IMR-90 (cell line): ENCODE measurements at regions not wholly inside any gene's neighbourhood (a gene's known extent, or its start where the extent isn't known, plus 50 kb on each side); places are given as distances from the start of the nearest gene placed in this dataset.

ENCODE experiments used
- ATAC-seq: fragments of 200-7000 bp; cut with Tn5 transposase; 2 replicates; pipeline ENCODE4 v1.9.1; 2020; ENCODE audit warnings: low read depth, mild to moderate bottlenecking, moderate library complexity
- BruUV-seq: library from RNA; stranded (reverse); fragments of 400-500 nt; replicated peaks from 2 replicates; lab custom pipeline; 2021; lab: Mats Ljungman, UMichigan
- CTCF ChIA-PET: fragments of 300-600 bp; formaldehyde crosslinking; extraction: SDS; loops from one replicate; lab custom pipeline; 2021; ENCODE audit warnings: antibody characterized with exemption; lab: Yijun Ruan, JAX
- POLR2A ChIA-PET: fragments of 300-600 bp; sonication (Branson Sonifier 250); formaldehyde crosslinking; loops from one replicate; lab custom pipeline; 2022; ENCODE audit warnings: antibody characterized with exemption; ENCODE audit not compliant: unreplicated experiment; lab: Charles Lee
- DNase-seq: peaks from one replicate; pipeline ENCODE4 v3.0.0; 2013
- H2AFZ ChIP-seq: replicated peaks from 2 replicates; pipeline ENCODE3; 2013; ENCODE audit warnings: low read length, mild to moderate bottlenecking; ENCODE audit not compliant: poor library complexity
- H2AK5ac ChIP-seq: 2 replicates; pipeline ENCODE4 v1.6.1; 2013; ENCODE audit warnings: low read depth, low read length, inconsistent platforms
- H2AK9ac ChIP-seq: replicated peaks from 2 replicates; pipeline ENCODE3; 2013; ENCODE audit warnings: mild to moderate bottlenecking, low read depth, low read length, moderate library complexity; ENCODE audit not compliant: poor library complexity
- H2BK120ac ChIP-seq: 2 replicates; pipeline ENCODE4 v1.6.1; 2013; ENCODE audit warnings: low read depth, low read length, inconsistent platforms
- H2BK15ac ChIP-seq: 3 replicates; pipeline ENCODE4 v1.6.1; 2013; ENCODE audit warnings: low read depth, low read length, inconsistent platforms
- H2BK20ac ChIP-seq: 2 replicates; pipeline ENCODE4 v1.6.1; 2013; ENCODE audit warnings: low read depth, mild to moderate bottlenecking, inconsistent platforms, low read length, moderate library complexity
- H2BK5ac ChIP-seq: 2 replicates; pipeline ENCODE4 v1.6.1; 2013; ENCODE audit warnings: mild to moderate bottlenecking, low read depth, low read length, inconsistent platforms; ENCODE audit not compliant: poor library complexity, severe bottlenecking
- H3K14ac ChIP-seq: replicated peaks from 2 replicates; pipeline ENCODE4 v1.6.1; 2013; ENCODE audit warnings: low read depth, low read length, inconsistent platforms
- H3K18ac ChIP-seq: 2 replicates; pipeline ENCODE4 v1.6.1; 2013; ENCODE audit warnings: low read depth, low read length, control low read depth
- H3K23ac ChIP-seq: 2 replicates; pipeline ENCODE4 v1.6.1; 2013; ENCODE audit warnings: low read depth, low read length, inconsistent platforms
- H3K27ac ChIP-seq: 2 replicates; pipeline ENCODE4 v1.5.1; 2013; ENCODE audit warnings: mild to moderate bottlenecking, control low read depth, low read length; ENCODE audit not compliant: insufficient read depth
- H3K27me3 ChIP-seq: 2 replicates; pipeline ENCODE4 v1.6.1; 2013; ENCODE audit warnings: low read length; ENCODE audit not compliant: control insufficient read depth, insufficient read depth
- H3K36me3 ChIP-seq: 2 replicates; pipeline ENCODE4 v1.6.1; 2013; ENCODE audit warnings: low read length, mixed read lengths; ENCODE audit not compliant: control insufficient read depth, insufficient read depth
- H3K4ac ChIP-seq: 2 replicates; pipeline ENCODE4 v1.6.1; 2013; ENCODE audit warnings: low read depth, low read length, inconsistent platforms
- H3K4me1 ChIP-seq: 2 replicates; pipeline ENCODE4 v1.6.1; 2013; ENCODE audit warnings: low read length, mixed read lengths; ENCODE audit not compliant: control insufficient read depth, insufficient read depth
- H3K4me2 ChIP-seq: 2 replicates; pipeline ENCODE4 v1.6.1; 2013; ENCODE audit warnings: low read depth, mild to moderate bottlenecking, control low read depth, low read length, moderate library complexity
- H3K4me3 ChIP-seq: 2 replicates; pipeline ENCODE4 v1.5.1; 2013; ENCODE audit warnings: low read depth, mild to moderate bottlenecking, control low read depth, low read length, moderate library complexity; ENCODE audit not compliant: insufficient read depth
- H3K56ac ChIP-seq: 2 replicates; pipeline ENCODE4 v1.6.1; 2013; ENCODE audit warnings: low read length, inconsistent platforms; ENCODE audit not compliant: insufficient read depth; ENCODE audit errors: extremely low read depth
- H3K79me1 ChIP-seq, 2 experiments: 2 replicates each; pipeline ENCODE4 v1.6.1; 2013; ENCODE audit warnings: low read length in 2 of 2, inconsistent platforms in 1 of 2, low read depth in 1 of 2
- H3K9ac ChIP-seq: 2 replicates; pipeline ENCODE4 v1.6.1; 2013; ENCODE audit warnings: low read depth, low read length, control low read depth
- H3K9me1 ChIP-seq: 2 replicates; pipeline ENCODE4 v1.6.1; 2013; ENCODE audit warnings: low read length, inconsistent platforms; ENCODE audit not compliant: insufficient read depth
- H3K9me3 ChIP-seq: 2 replicates; pipeline ENCODE4 v1.6.1; 2013; ENCODE audit warnings: low read length; ENCODE audit not compliant: control insufficient read depth, insufficient read depth
- H4K20me1 ChIP-seq: 2 replicates; pipeline ENCODE4 v1.6.1; 2013; ENCODE audit warnings: low read length, inconsistent platforms; ENCODE audit not compliant: insufficient read depth
- H4K5ac ChIP-seq: 2 replicates; pipeline ENCODE4 v1.6.1; 2013; ENCODE audit warnings: mild to moderate bottlenecking, low read depth, low read length, control low read depth
- H4K8ac ChIP-seq, 2 experiments: 2 replicates each; pipeline ENCODE4 v1.6.1; 2013; ENCODE audit warnings: low read depth in 2 of 2, low read length in 2 of 2, control low read depth in 1 of 2, inconsistent platforms in 1 of 2
- H4K91ac ChIP-seq: 2 replicates; pipeline ENCODE4 v1.6.1; 2013; ENCODE audit warnings: low read depth, low read length, inconsistent platforms; ENCODE audit not compliant: insufficient read depth
- SMC3 ChIP-seq: fragments of 150-350 bp; IDR thresholded peaks from 2 replicates; pipeline ENCODE4 v1.6.1; 2016; ENCODE audit warnings: low read depth, mild to moderate bottlenecking, antibody characterized with exemption, low read length, moderate library complexity
- USF2 ChIP-seq: fragments of 150-350 bp; IDR thresholded peaks from 2 replicates; pipeline ENCODE4 v1.6.1; 2017; ENCODE audit warnings: mild to moderate bottlenecking, antibody characterized with exemption, low read length, low read depth
- WGBS, 2 experiments: methylation state at CpG; one replicate each; pipeline versions ENCODE4 v1.1.5 to v1.1.7; 2013; ENCODE audit warnings: missing lambda C conversion rate in 2 of 2; ENCODE audit not compliant: insufficient read length in 1 of 2; ENCODE audit errors: extremely low coverage in 2 of 2; 5-methylcytosine and 5-hydroxymethylcytosine counted together
- dilution Hi-C: fragments of 300-500 bp; cut with HindIII; formaldehyde crosslinking; loops from one replicate; pipeline ENCODE4 v1.14.3; 2018; ENCODE audit warnings: low sequenced_read_pairs; ENCODE audit not compliant: unreplicated experiment
- in situ Hi-C: fragments of 300-500 bp; cut with MboI; formaldehyde crosslinking; loops from 3 replicates; pipeline ENCODE4 v1.14.3; 2019; ENCODE audit warnings: low sequenced_read_pairs, inconsistent platforms, mixed read lengths
- intact Hi-C: fragments of 100-400 bp; cut with micrococcal nuclease; formaldehyde crosslinking; loops from 2 replicates; pipeline ENCODE4 v1.10.0; 2022

GRCh38 chr2:7785700-7786099 lies 868.5 kb downstream of the RNF144A start:
- H2AK5ac ChIP-seq = no peak overlapping the region
- H3K9me1 ChIP-seq = no peaks in the 10 kb centered on the region
- H4K20me1 ChIP-seq = no peaks in the 10 kb centered on the region
- no CpG with 5 or more reads among the region's 4 CpGs for WGBS, 2 experiments
- H3K27me3 ChIP-seq = no peaks in the 10 kb centered on the region
- dilution Hi-C loops = no loop called here
- no peak overlapping the region for H3K18ac ChIP-seq
- ATAC-seq (no peak), DNase-seq (no peak)
- H4K5ac ChIP-seq = no peak overlapping the region
- no peaks in the 10 kb centered on the region for H3K4me1 ChIP-seq
- no peak overlapping the region for H3K27ac ChIP-seq
- ChIA-PET CTCF (interaction anchor here (1.3 kb wide), 1 partner anchor 10 kb away, joined by 4 read pairs; no protein-coding TSS in a partner anchor), POLR2A (no interaction called here)
- H3K23ac ChIP-seq = no peak overlapping the region
- no peak overlapping the region for H2AFZ ChIP-seq
- no peaks in the 10 kb centered on the region for H3K9me3 ChIP-seq
- H2BK120ac ChIP-seq = no peak overlapping the region
- TF ChIP-seq SMC3 (no peak), USF2 (no peak)
- no peak overlapping the region for H3K56ac ChIP-seq
- no peak overlapping the region for H3K9ac ChIP-seq
- no peak overlapping the region for H3K4me3 ChIP-seq
- no TSS peak for BruUV-seq
- no peak overlapping the region for H4K8ac ChIP-seq
- H3K14ac ChIP-seq = no peak overlapping the region
- no peaks in the 10 kb centered on the region for H3K79me1 ChIP-seq
- no peak overlapping the region for H2BK20ac ChIP-seq
- no peak overlapping the region for H2BK5ac ChIP-seq
- no peak overlapping the region for H4K91ac ChIP-seq
- intact Hi-C loops = no loop called here
- no peak overlapping the region for H2BK15ac ChIP-seq
- H3K36me3 ChIP-seq = no peaks in the 10 kb centered on the region
- H2AK9ac ChIP-seq = no peak overlapping the region
- no peak overlapping the region for H3K4ac ChIP-seq
- in situ Hi-C loops = no loop called here
- no peak overlapping the region for H3K4me2 ChIP-seq
